SK-MEL-5 (cell line): ENCODE measurements at regions not wholly inside any gene's neighbourhood (a gene's known extent, or its start where the extent isn't known, plus 50 kb on each side); places are given as distances from the start of the nearest gene placed in this dataset.

Experiments
- DNase-seq: peaks from one replicate; pipeline ENCODE4 v3.0.0-alpha.2; 2016; ENCODE audit warnings: low read depth, low spot score
- in situ Hi-C: cut with HindIII; loops from 2 replicates; pipeline ENCODE4 v1.10.0; 2016; ENCODE audit warnings: low sequenced_read_pairs, high pct_unique_total_duplicates, low pct_unique_long_range_greater_than_20kb
- small RNA-seq, 2 experiments: library from RNA; depleted of rRNA; stranded (forward); fragments of <200 nt; gene quantifications; one replicate each; pipeline ENCODE3, GENCODE V24; 2014

- in situ Hi-C loops: no loop called here
Measured at GRCh38 chr18:37631422-37631821, 65.8 kb upstream of the CELF4 start.

GRCh38 chr18:37630334-37630733, 64.7 kb upstream of the CELF4 start:
- in situ Hi-C loops: no loop called here
- no peak for DNase-seq

More at GRCh38 chr18:37631422-37631821, 65.8 kb upstream of the CELF4 start:
- no peak for DNase-seq

- in situ Hi-C loops: no loop called here
Measured at GRCh38 chr18:37628470-37629220, 63.0 kb upstream of the CELF4 start.

GRCh38 chr18:37624318-37624717, 58.7 kb upstream of the CELF4 start:
- no peak for DNase-seq
- in situ Hi-C loops: no loop called here

More at GRCh38 chr18:37628470-37629220, 63.0 kb upstream of the CELF4 start:
- no peak for DNase-seq

GRCh38 chr18:37619964-37620363, 54.4 kb upstream of the CELF4 start:
- DNase-seq: no peak
- in situ Hi-C loops: no loop called here

GRCh38 chr18:37617623-37618022, 52.0 kb upstream of the CELF4 start:
- no peak for DNase-seq
- in situ Hi-C loops: no loop called here

Small RNA genes in the stretch of these regions (small RNA-seq; reads per million reads assigned to genes)
- 0 reads per million in 2 experiments for gene AC011712.1
- 0 reads per million in 2 experiments for gene MIR4318
- 0 reads per million in 2 experiments for gene MIR5583-1
- 0 to 0.02 reads per million in 2 experiments for gene RN7SKP182
- 0 reads per million in 2 experiments for gene RNU6-1242P
- 0 reads per million in 2 experiments for gene RNU6-706P
